ENCODE measurements at regions not wholly inside any gene's neighbourhood (a gene's known extent, or its start where the extent isn't known, plus 50 kb on each side); places are given as distances from the start of the nearest gene placed in this dataset.
A peak's percentile ranks its signal among the peaks of the same experiment; 100 is the strongest.

DNA sequence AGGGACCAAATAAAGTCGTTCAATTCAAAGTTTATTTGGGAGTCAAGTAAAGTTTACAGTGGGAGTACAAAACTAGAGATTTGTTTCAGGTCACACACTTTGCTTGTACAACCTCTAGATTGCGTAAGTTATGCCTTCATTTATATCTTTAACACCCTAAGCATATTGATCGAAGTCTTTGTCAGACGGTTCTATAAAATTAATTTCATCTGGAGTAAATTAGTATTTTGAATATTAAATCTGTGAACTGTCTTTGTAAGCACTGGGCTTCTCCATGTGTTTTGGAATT, 119.7 kb downstream of the ACAA2 start:
- no peak for DNase-seq

- no peak for DNase-seq
These were observed 120.2 kb downstream of the ACAA2 start for GRCh38 chr18:49692906-49693716.

- DNase-seq, result peak; percentile 95
These were observed 122.1 kb downstream of the ACAA2 start for GRCh38 chr18:49691177-49691608.

GRCh38 chr18:49690312-49690711, 123.0 kb downstream of the ACAA2 start:
- peak; percentile 98 for DNase-seq

GRCh38 chr18:49685231-49685942, 123.5 kb downstream of the LIPG start:
- no peak for DNase-seq

- DNase-seq, result peak; percentile 44
These were observed 120.9 kb downstream of the LIPG start for GRCh38 chr18:49682803-49683190.

DNA sequence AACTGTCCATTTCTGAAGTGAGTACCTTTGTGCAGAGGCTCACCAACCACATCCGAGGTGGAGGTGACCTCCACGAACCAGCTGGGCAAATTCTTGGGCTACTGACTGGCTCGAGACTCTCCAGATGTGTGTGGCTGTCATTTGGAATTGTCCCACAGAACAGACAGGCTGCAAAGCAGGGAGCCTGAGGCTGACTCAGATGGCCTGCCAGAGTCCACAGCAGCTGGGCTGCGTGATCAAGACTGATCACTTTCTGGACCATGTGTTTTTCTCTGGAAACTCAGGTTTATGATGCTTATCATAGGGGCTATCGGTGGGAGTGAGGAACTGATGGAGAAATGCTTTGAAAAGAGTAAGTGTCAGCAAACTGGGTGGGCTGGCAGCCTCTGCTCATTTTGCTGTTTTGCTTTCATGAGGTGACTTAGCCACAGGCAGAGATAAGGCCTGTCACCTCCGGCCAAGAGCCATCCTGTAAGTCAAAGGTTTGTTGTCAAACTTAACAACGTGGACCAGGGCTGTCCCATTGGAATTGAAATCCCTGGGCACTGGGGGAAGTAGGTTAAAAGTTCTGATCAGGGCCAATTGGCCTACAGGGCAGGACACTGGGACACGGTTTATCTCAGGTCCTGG, 120.4 kb downstream of the LIPG start:
- no peak for DNase-seq

GRCh38 chr18:49681387-49681786, 119.5 kb downstream of the LIPG start:
- DNase-seq, result no peak

DNA sequence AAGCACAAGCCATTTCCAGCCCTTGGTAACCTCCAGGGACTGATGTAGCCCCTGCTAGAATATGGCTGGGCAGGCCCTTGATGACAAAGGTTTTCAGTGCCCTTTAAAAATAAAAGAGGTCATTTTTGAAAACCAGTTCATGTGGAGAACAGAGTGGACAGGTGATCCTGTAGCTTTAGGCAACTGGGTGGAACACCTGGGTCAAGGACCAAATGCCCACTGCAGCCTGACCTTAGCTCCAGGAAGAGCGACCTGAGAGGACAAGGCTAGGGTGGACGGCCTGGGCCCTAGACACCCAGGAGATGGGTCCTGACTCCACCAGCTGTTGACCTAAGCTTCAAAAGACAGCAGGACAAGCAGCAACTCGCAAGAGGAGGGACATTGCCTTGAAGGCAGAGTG, 116.6 kb downstream of the LIPG start:
- DNase-seq, result no peak

GRCh38 chr18:49677762-49678413, 116.0 kb downstream of the LIPG start:
- DNase-seq, result no peak

DNA sequence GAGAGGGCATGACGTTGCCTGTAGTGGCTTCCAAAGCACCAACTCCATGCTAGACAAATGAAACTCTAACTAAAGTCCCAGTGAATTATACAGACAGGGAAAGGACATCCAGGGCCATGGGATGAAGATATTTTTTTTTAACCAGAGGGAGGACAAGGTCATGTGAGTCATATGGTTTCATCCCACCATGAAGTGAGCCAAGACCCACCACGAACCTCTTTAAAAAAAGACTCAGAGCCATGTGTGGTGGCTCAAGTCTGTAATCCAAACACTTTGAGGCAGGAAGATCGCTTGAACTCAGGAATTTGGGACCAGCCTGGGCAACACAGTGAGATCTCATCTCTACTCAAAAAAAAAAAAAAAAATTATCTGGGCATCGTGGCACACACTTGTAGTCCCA, 115.2 kb downstream of the LIPG start:
- no peak for DNase-seq

GRCh38 chr18:49673281-49673680, 111.4 kb downstream of the LIPG start:
- no peak for DNase-seq

DNA sequence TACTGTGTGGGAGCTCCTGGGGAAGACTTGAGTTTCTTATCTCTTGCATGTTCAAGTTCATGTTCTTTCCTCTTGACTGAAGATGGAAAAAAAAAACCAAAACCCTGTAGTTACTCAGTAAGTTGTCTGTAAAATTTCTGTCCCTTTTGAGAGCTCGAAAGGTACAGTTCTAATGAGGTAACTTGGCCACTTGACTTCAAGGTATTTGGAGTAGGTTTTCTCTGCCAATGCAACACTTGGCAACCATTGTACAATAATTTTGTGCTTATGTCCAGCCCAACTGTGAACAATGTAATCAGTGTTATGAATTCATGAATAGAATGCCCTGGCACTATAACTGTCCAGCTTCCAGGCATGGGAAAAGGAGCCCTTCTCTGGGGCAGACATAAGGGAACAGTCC, 111.0 kb downstream of the LIPG start:
- no peak for DNase-seq

DNA sequence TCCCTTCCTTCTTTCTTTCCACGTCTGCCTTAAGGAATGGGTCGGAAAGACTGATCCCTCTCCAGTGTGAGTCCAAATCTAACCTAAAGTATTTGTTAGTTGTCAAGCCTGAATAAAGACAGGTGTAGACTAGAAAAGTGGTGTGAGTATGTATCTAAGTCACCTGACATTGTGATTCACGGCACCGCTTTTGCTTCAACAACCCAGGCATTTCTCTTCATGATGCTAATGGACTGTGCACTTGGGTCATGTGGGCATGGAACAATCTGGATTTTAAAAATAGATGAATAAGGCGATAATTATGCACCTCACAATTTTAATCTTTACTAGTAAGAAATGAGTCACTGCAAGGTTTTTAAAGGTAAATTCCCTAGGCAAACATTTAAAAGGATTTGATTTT, 107.5 kb downstream of the LIPG start:
- no peak for DNase-seq

- DNase-seq, result peak; percentile 49
These were observed 106.9 kb downstream of the LIPG start for GRCh38 chr18:49668574-49669275.

DNA sequence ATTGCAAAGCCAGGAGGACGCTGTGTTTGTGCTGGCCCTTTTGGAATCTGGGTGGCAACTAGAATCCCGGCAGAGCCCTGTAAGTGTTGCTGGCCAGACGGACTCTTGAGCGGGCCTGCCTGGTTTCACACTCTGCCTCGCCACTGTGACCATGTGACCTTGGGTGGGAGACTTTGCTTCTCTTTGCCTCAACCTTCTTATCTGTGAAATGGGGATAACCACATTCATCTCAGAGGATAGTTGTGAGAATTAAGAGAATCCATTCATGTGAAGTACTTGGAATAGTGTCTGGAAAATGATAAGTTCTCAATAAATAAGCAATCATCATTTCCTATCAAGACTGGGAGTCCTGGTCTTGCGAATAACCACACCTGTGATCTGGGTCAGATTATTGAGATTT, 105.6 kb downstream of the LIPG start:
- DNase-seq, result no peak

DNA sequence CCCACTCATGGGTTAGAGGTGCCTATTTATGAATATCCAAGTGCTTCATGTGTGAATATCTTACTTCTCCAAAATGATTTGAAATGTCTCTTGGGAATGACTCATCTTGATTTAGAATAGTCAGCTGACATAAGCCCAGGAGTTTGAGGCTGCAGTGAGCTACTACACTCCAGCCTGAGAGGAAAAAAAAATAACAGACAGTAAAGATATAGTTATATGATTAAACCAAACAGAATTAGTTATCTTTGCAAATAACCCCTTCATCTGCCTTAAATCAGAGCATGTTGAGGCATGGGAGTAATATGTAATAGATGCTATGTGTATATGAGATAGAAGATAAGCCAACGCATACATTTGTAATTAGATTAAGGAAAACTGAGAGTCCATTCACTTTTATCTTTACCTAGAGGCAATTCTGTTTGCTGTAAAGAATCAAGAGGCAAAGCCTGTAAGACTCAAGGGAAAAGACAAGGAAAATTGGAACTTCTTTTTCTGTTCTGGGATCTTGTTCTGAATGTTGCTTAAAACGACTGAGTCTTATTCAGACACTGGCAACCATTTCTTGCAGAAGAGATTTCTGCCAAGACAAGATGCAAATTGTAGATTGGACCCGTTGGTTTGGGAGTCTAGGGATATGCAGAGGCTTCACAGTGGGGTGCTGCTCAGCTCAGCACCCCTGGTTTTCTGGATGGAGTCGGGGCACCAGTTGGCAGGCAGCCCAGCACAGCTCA, 104.4 kb downstream of the LIPG start:
- peak; percentile 66 for DNase-seq

DNA sequence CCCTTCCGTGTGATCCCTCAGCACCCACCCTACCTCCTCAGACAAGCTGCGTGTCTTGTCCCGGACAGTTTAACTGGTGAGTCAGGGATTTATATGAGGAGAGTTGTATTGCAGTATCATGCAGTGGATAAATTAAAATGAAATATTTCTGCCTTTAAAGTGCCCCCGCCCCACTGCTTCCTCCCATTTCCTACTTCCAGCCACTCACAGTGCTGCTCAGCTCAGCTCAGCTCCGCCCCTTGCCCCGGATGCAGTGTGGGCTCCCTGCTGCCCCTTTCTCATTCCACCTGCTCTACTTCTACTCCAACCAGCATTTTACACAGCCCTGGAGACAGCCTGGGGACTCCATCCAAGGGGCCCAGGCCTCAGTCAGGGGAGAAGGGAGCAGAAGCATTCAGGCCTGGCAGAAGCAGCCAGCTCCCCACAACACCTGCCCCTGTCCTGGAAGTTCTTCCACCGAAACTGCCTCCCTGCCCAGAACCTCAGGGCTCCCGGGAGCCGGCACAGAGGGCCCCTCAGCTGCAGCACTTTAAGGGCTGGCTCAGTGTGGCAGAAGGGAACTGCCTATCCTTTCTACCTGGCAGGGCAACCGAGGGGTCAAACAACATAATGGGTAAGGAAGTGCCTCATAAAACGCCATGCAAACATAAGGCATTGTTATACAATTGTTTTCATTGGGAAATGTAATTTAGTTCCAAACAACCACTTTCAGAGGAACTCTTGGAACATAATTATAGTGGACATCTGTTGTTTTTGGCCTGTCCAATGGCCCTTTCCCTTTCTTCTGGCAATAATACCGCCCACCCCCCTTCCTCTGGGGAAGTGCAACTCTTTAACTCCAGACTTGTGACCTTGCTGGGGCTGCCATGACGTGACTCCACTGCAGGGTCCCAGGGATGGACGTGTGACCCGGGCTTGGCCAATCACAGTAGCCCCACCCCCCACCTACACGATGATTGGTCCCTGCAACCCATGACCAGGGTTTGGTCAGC, 102.3 kb downstream of the LIPG start:
- peak; percentile 34 for DNase-seq

- no peak for DNase-seq
These were observed 100.6 kb downstream of the LIPG start for GRCh38 chr18:49662506-49662905.

- no peak for DNase-seq
These were observed 97.1 kb downstream of the LIPG start for GRCh38 chr18:49658823-49659404.
